ENCODE measurements at regions not wholly inside any gene's neighbourhood (a gene's known extent, or its start where the extent isn't known, plus 50 kb on each side); places are given as distances from the start of the nearest gene placed in this dataset.

- no peak for TF ChIP-seq CTCF (conservative IDR thresholded peaks at IDR 0.05 in 1 of 2, IDR thresholded peaks at IDR 0.05 in 1 of 2; ENCODE audit: extremely low read depth in 1 of 2, insufficient read depth in 1 of 2, low read depth in 1 of 2, low read length in 2 of 2)
- no peak for TF ChIP-seq EZH2 (IDR thresholded peaks at IDR 0.05; ENCODE audit: borderline replicate concordance, low read length)
Measured at GRCh38 chr20:6877633-6878032, 110.1 kb downstream of the BMP2 start.

Data from mammary epithelial cell (primary cell).